H1 (cell line): ENCODE measurements at regions not wholly inside any gene's neighbourhood (a gene's known extent, or its start where the extent isn't known, plus 50 kb on each side); places are given as distances from the start of the nearest gene placed in this dataset.
A peak's percentile ranks its signal among the peaks of the same experiment; 100 is the strongest.

Experiments used
- CTCF ChIA-PET: fragments of 300-600 bp; sonication (Branson Sonifier 250); formaldehyde crosslinking; loops from one replicate; lab custom pipeline; 2021; ENCODE audit not compliant: partially characterized antibody; lab: Charles Lee
- POLR2A ChIA-PET: fragments of 300-600 bp; sonication (Branson Sonifier 250); formaldehyde crosslinking; loops from one replicate; lab custom pipeline; 2021; ENCODE audit warnings: inconsistent platforms; ENCODE audit not compliant: partially characterized antibody; lab: Charles Lee
- DNase-seq, 2 experiments: peaks; one replicate each; pipeline versions ENCODE4 v3.0.0 to v3.0.0-alpha.2; 2010 to 2022; ENCODE audit warnings: low spot score in 2 of 2, low read depth in 1 of 2, mixed read lengths in 1 of 2
- FAIRE-seq: peaks from 2 replicates; lab custom pipeline; 2011; peaks lifted over from hg19 to GRCh38; lab: Jason Lieb, UNC
- H2AFZ ChIP-seq: 2 replicates; pipeline ENCODE4 v1.8.1; 2012; ENCODE audit warnings: low read length, inconsistent platforms
- H2AK5ac ChIP-seq: 2 replicates; pipeline ENCODE4 v1.6.1; 2013; ENCODE audit warnings: low read depth, low read length
- H2BK120ac ChIP-seq: replicated peaks from 2 replicates; pipeline ENCODE3; 2013; ENCODE audit warnings: low read depth, low read length, inconsistent platforms
- H2BK12ac ChIP-seq: 2 replicates; pipeline ENCODE4 v1.6.1; 2013; ENCODE audit warnings: low read depth, low read length
- H2BK15ac ChIP-seq: 2 replicates; pipeline ENCODE4 v1.6.1; 2013; ENCODE audit warnings: low read length
- H2BK20ac ChIP-seq: 2 replicates; pipeline ENCODE4 v1.6.1; 2013; ENCODE audit warnings: low read length
- H2BK5ac ChIP-seq: 2 replicates; pipeline ENCODE4 v1.6.1; 2013; ENCODE audit warnings: low read depth, low read length
- H3K14ac ChIP-seq: 2 replicates; pipeline ENCODE4 v1.6.1; 2013; ENCODE audit warnings: inconsistent platforms; ENCODE audit not compliant: insufficient read length
- H3K18ac ChIP-seq: 2 replicates; pipeline ENCODE4 v1.6.1; 2013; ENCODE audit warnings: low read length; ENCODE audit errors: extremely low read depth
- H3K23ac ChIP-seq: 2 replicates; pipeline ENCODE4 v1.6.1; 2013; ENCODE audit warnings: inconsistent platforms; ENCODE audit not compliant: insufficient read length
- H3K23me2 ChIP-seq: 2 replicates; pipeline ENCODE4 v1.6.1; 2013; ENCODE audit warnings: low read depth, low read length
- H3K27ac ChIP-seq: 2 replicates; pipeline ENCODE4 v1.6.1; 2011; ENCODE audit warnings: low read depth, low read length, inconsistent platforms
- H3K27me3 ChIP-seq, 4 experiments: replicated peaks in 1 of 4; 1 replicate in 1 of 4; 2 replicates in 3 of 4; pipeline versions ENCODE4 v1.6.1 to v1.8.1; 2011 to 2013; ENCODE audit warnings: low read length in 3 of 4, mild to moderate bottlenecking in 3 of 4, inconsistent platforms in 2 of 4, mixed read lengths in 2 of 4, moderate library complexity in 1 of 4; ENCODE audit not compliant: control insufficient read depth in 3 of 4, insufficient read depth in 3 of 4; ENCODE audit errors: extremely low read depth in 1 of 4
- H3K36me3 ChIP-seq, 4 experiments: 2 replicates each; pipeline versions ENCODE4 v1.6.1 to v1.8.1; 2011 to 2013; ENCODE audit warnings: mild to moderate bottlenecking in 4 of 4, low read length in 3 of 4, moderate library complexity in 2 of 4, control low read depth in 1 of 4, inconsistent platforms in 1 of 4; ENCODE audit not compliant: insufficient read depth in 4 of 4, control insufficient read depth in 2 of 4
- H3K4ac ChIP-seq: replicated peaks from 2 replicates; pipeline ENCODE3; 2013; ENCODE audit warnings: low read length, low read depth, mixed read lengths, inconsistent platforms; ENCODE audit not compliant: insufficient read length
- H3K4me1 ChIP-seq, 4 experiments: replicated peaks in 1 of 4; 1 replicate in 1 of 4; 2 replicates in 3 of 4; pipeline versions ENCODE4 v1.6.1 to v1.8.1; 2011 to 2013; ENCODE audit warnings: low read length in 3 of 4, inconsistent platforms in 2 of 4, mixed read lengths in 1 of 4; ENCODE audit not compliant: insufficient read depth in 4 of 4, control insufficient read depth in 3 of 4
- H3K4me2 ChIP-seq, 2 experiments: 2 replicates each; pipeline versions ENCODE4 v1.6.1 to v1.8.1; 2011 to 2013; ENCODE audit warnings: low read depth in 2 of 2, low read length in 2 of 2, control low read depth in 1 of 2, inconsistent platforms in 1 of 2, mild to moderate bottlenecking in 1 of 2; ENCODE audit not compliant: insufficient read depth in 1 of 2
- H3K4me3 ChIP-seq, 4 experiments: fragments of 200-600, 300-600 bp in 1 of 4; sonication (generic), shearing (Covaris generic), sonication (Bioruptor Twin) in 1 of 4; 2 replicates each; pipeline versions ENCODE4 v1.5.1 to v1.8.1; 2011 to 2016; ENCODE audit warnings: low read length in 4 of 4, low read depth in 3 of 4, control low read depth in 2 of 4, inconsistent platforms in 2 of 4, mild to moderate bottlenecking in 2 of 4, mixed read lengths in 1 of 4, moderate library complexity in 1 of 4; ENCODE audit not compliant: insufficient read depth in 2 of 4; ENCODE audit errors: extremely low read depth in 1 of 4
- H3K56ac ChIP-seq: replicated peaks from 2 replicates; pipeline ENCODE3; 2013; ENCODE audit warnings: low read depth, mild to moderate bottlenecking, mixed read lengths, low read length, inconsistent platforms; ENCODE audit not compliant: insufficient read length
- H3K79me1 ChIP-seq: 2 replicates; pipeline ENCODE4 v1.6.1; 2013; ENCODE audit warnings: low read depth, low read length, control low read depth
- H3K79me2 ChIP-seq, 2 experiments: 2 replicates each; pipeline versions ENCODE4 v1.6.1 to v1.8.1; 2012 to 2013; ENCODE audit warnings: low read length in 2 of 2, mild to moderate bottlenecking in 2 of 2, inconsistent platforms in 1 of 2; ENCODE audit not compliant: insufficient read depth in 2 of 2, control insufficient read depth in 1 of 2
- H3K9ac ChIP-seq, 4 experiments: replicated peaks in 1 of 4; 1 replicate in 1 of 4; 2 replicates in 3 of 4; pipeline versions ENCODE4 v1.6.1 to v1.8.1; 2011 to 2013; ENCODE audit warnings: low read depth in 3 of 4, low read length in 3 of 4, control low read depth in 2 of 4, mild to moderate bottlenecking in 2 of 4, moderate library complexity in 2 of 4, inconsistent platforms in 1 of 4; ENCODE audit errors: extremely low read depth in 1 of 4
- H3K9me3 ChIP-seq, 2 experiments: 2 replicates each; pipeline versions ENCODE4 v1.6.1 to v1.8.1; 2012 to 2013; ENCODE audit warnings: mild to moderate bottlenecking in 2 of 2, moderate library complexity in 2 of 2, control low read depth in 1 of 2, inconsistent platforms in 1 of 2, low read depth in 1 of 2, low read length in 1 of 2, mixed read lengths in 1 of 2; ENCODE audit not compliant: insufficient read depth in 2 of 2
- H4K20me1 ChIP-seq, 2 experiments: replicated peaks in 1 of 2; 2 replicates each; pipeline versions ENCODE3 to v1.8.1; 2011 to 2013; ENCODE audit warnings: inconsistent platforms in 2 of 2, low read length in 2 of 2, mild to moderate bottlenecking in 1 of 2; ENCODE audit not compliant: insufficient read depth in 2 of 2, control insufficient read depth in 1 of 2
- H4K5ac ChIP-seq: 2 replicates; pipeline ENCODE4 v1.6.1; 2013; ENCODE audit warnings: low read length, low read depth, mixed read lengths, inconsistent platforms; ENCODE audit not compliant: insufficient read length
- H4K8ac ChIP-seq: 2 replicates; pipeline ENCODE4 v1.8.0; 2013; ENCODE audit warnings: mild to moderate bottlenecking, moderate library complexity, low read length, inconsistent platforms; ENCODE audit not compliant: insufficient read depth; ENCODE audit errors: extremely low read depth
- H4K91ac ChIP-seq: replicated peaks from 2 replicates; pipeline ENCODE3; 2013; ENCODE audit warnings: low read length, mixed read lengths, inconsistent platforms; ENCODE audit not compliant: insufficient read length
- GTF2F1 ChIP-seq: IDR thresholded peaks from 2 replicates; pipeline ENCODE4 v1.6.1; 2012; ENCODE audit warnings: low read depth, low read length, improper control_type of control experiment, borderline replicate concordance
- RAD21 ChIP-seq, 2 experiments: IDR thresholded peaks in 1 of 2; conservative IDR thresholded peaks in 1 of 2; 2 replicates each; pipeline ENCODE4 v1.6.1; 2011; ENCODE audit warnings: low read depth in 2 of 2, low read length in 2 of 2, improper control_type of control experiment in 1 of 2, inconsistent platforms in 1 of 2, mild to moderate bottlenecking in 1 of 2, moderate library complexity in 1 of 2
- WGBS, 2 experiments: shearing (Covaris generic) in 1 of 2; methylation state at CpG; one replicate each; pipeline versions ENCODE4 v1.1.6 to v1.1.7; 2013 to 2015; ENCODE audit warnings: low lambda C conversion rate in 2 of 2, mixed read lengths in 2 of 2, inconsistent platforms in 1 of 2, low coverage in 1 of 2, missing lambda C conversion rate in 1 of 2; ENCODE audit not compliant: insufficient replicate concordance in 2 of 2, insufficient coverage in 1 of 2, insufficient read length in 1 of 2; ENCODE audit errors: extremely low coverage in 1 of 2, missing lambda C conversion rate in 1 of 2; 5-methylcytosine and 5-hydroxymethylcytosine counted together
- TF ChIP-seq, protein P1 (sequence below), 3 experiments: IDR thresholded peaks; 1 replicate in 2 of 3; 2 replicates in 1 of 3; pipeline versions ENCODE4 v1.5.1 to v1.6.1; 2011; ENCODE audit warnings: low read length in 3 of 3, mild to moderate bottlenecking in 3 of 3, inconsistent platforms in 2 of 3, low read depth in 1 of 3, moderate library complexity in 1 of 3; ENCODE audit not compliant: insufficient read depth in 1 of 3; ENCODE audit errors: control extremely low read depth in 1 of 3

DNA sequence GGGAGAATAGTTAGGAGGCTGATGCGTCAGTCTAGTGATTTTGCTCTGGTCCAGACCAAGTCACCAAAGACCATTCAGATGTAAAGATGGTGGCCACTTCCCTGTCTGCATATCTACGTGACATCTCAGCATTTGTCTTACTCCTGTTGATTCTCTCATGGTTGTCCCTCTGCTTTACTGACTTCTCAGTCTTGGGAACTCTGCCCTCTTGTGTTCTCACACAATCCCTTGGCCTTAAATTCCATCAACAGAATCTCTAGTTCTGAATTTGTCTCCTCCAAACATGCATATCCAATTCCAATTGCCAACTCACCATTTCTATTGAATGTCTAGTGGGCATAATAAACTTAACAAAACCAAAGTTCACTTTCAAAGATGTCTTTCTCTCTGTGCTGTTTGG is 147.8 kb downstream of the SLC24A2 start:
- 71% methylated on average over 2 of the region's 2 CpGs; no CpG with 5 or more reads in 1 of the 2 experiments for WGBS, 2 experiments
- Histone ChIP-seq H3K79me1 (peaks cover 2% of the 10 kb centered on the region), H2BK15ac (no peak overlapping the region), H4K91ac (no peak overlapping the region), H3K4me3 (no peak overlapping the region), H2AFZ (no peak overlapping the region; the same call in 1 of the 2 replicates), H3K14ac (no peak overlapping the region), H3K4me1 (no peaks in the 10 kb centered on the region), H2BK12ac (no peak overlapping the region), H3K18ac (no peak overlapping the region), H3K27ac (no peak overlapping the region), H3K23ac (no peak overlapping the region), H3K4me2 (no peak overlapping the region), H3K23me2 (no peaks in the 10 kb centered on the region), H2AK5ac (no peak overlapping the region), H3K36me3 (no peaks in the 10 kb centered on the region), H4K20me1 (no peaks in the 10 kb centered on the region), H3K9ac (no peak overlapping the region; a peak in 1 of 7 replicates), H3K27me3 (no peaks in the 10 kb centered on the region), H2BK20ac (no peak overlapping the region), H2BK5ac (no peak overlapping the region), H3K9me3 (no peaks in the 10 kb centered on the region), H4K8ac (no peak overlapping the region), H4K5ac (no peak overlapping the region)
- ChIA-PET POLR2A (no interaction called here), CTCF (interaction anchor here (0.7 to 10.6 kb wide), 16 partner anchors 8 to 644 kb away, joined by 3 to 64 read pairs (median 3); no protein-coding TSS in a partner anchor)
- peak; percentile 86 for FAIRE-seq
- TF ChIP-seq GTF2F1, result no peak
- peak; percentile 56 to 63 for TF ChIP-seq RAD21 (IDR thresholded peaks at IDR 0.05 in 1 of 2, conservative IDR thresholded peaks at IDR 0.05 in 1 of 2; ENCODE audit: low read depth in 2 of 2, low read length in 2 of 2)
- TF ChIP-seq, protein P1, sequence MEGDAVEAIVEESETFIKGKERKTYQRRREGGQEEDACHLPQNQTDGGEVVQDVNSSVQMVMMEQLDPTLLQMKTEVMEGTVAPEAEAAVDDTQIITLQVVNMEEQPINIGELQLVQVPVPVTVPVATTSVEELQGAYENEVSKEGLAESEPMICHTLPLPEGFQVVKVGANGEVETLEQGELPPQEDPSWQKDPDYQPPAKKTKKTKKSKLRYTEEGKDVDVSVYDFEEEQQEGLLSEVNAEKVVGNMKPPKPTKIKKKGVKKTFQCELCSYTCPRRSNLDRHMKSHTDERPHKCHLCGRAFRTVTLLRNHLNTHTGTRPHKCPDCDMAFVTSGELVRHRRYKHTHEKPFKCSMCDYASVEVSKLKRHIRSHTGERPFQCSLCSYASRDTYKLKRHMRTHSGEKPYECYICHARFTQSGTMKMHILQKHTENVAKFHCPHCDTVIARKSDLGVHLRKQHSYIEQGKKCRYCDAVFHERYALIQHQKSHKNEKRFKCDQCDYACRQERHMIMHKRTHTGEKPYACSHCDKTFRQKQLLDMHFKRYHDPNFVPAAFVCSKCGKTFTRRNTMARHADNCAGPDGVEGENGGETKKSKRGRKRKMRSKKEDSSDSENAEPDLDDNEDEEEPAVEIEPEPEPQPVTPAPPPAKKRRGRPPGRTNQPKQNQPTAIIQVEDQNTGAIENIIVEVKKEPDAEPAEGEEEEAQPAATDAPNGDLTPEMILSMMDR (IDR thresholded peaks at IDR 0.05; ENCODE audit: control extremely low read depth in 1 of 3, insufficient read depth in 1 of 3, low read depth in 1 of 3, low read length in 3 of 3), result peak in 2 of 3 experiments; percentile 40 to 42; a peak in 3 of 4 replicates
- TF ChIP-seq, all 59 proteins: peak for 2
- Histone ChIP-seq H2BK120ac (no peak overlapping the region), H3K56ac (no peak overlapping the region), H3K4ac (no peak overlapping the region), H3K79me2 (no peaks in the 10 kb centered on the region)
- DNase-seq, result no peak
